ENCODE measurements at regions not wholly inside any gene's neighbourhood (a gene's known extent, or its start where the extent isn't known, plus 50 kb on each side); places are given as distances from the start of the nearest gene placed in this dataset.

- TF ChIP-seq POLR2A (IDR thresholded peaks at IDR 0.05) (no peak), CTCF (IDR thresholded peaks at IDR 0.05) (no peak)
Observed at GRCh38 chr6:159525445-159526025, 167.5 kb downstream of the SOD2 start.
